Esophagus squamous epithelium (tissue), 5 donors: ENCODE measurements at regions not wholly inside any gene's neighbourhood (a gene's known extent, or its start where the extent isn't known, plus 50 kb on each side); places are given as distances from the start of the nearest gene placed in this dataset.

Experiments used
- DNase-seq: peaks from one replicate; lab custom pipeline; 2025; lab: John Stamatoyannopoulos, UW
- H3K27ac ChIP-seq, 4 donors: fragments of 200-600 bp; sonication (generic); one replicate each; pipeline ENCODE4 v1.5.1; 2016 to 2019; ENCODE audit warnings: mild to moderate bottlenecking in 1 of 4
- H3K27me3 ChIP-seq, 4 donors: fragments of 200-600 bp; sonication (generic); 1 replicate in 3 of 4; 2 replicates in 1 of 4; pipeline versions ENCODE4 v1.5.1 to v1.6.0; 2017 to 2021; ENCODE audit warnings: antibody characterized with exemption in 1 of 4
- H3K36me3 ChIP-seq, 3 donors: fragments of 200-600 bp; sonication (generic); one replicate each; pipeline ENCODE4 v1.5.1; 2016 to 2019
- H3K4me1 ChIP-seq, 3 donors: fragments of 200-600 bp; sonication (generic); one replicate each; pipeline ENCODE4 v1.5.1; 2017 to 2019
- H3K4me3 ChIP-seq, 4 donors: fragments of 200-600 bp; sonication (generic); 1 replicate in 3 of 4; 2 replicates in 1 of 4; pipeline ENCODE4 v1.5.1; 2016 to 2019; ENCODE audit warnings: mild to moderate bottlenecking in 2 of 4, moderate library complexity in 1 of 4
- H3K9me3 ChIP-seq, 3 donors: fragments of 200-600 bp; sonication (generic); one replicate each; pipeline ENCODE4 v1.5.1; 2016 to 2019
- POLR2A ChIP-seq, 4 donors: fragments of 450-650 bp; IDR thresholded peaks; one replicate each; pipeline ENCODE4 v1.6.1; 2017; ENCODE audit warnings: antibody characterized with exemption in 4 of 4, mild to moderate bottlenecking in 4 of 4, moderate library complexity in 3 of 4
- WGBS, 2 donors: methylation state at CpG; one replicate each; pipeline ENCODE4 v1.1.5; 2018; 5-methylcytosine and 5-hydroxymethylcytosine counted together
- intact Hi-C: fragments of 100-400 bp; cut with DNase I; formaldehyde crosslinking; loops from one replicate; pipeline ENCODE4 v1.15.0; 2022
- TF ChIP-seq, protein P1 (sequence below), 6 experiments: fragments of 450-650 bp in 4 of 6; fragments of 200-600 bp in 2 of 6; sonication (generic) in 2 of 6; IDR thresholded peaks; one replicate each; pipeline ENCODE4 v1.5.1; 2016 to 2019; ENCODE audit warnings: antibody characterized with exemption in 6 of 6, mild to moderate bottlenecking in 4 of 6, moderate library complexity in 4 of 6
- donor health status: DM: yes; HTN: yes; CAD: no.

DNA sequence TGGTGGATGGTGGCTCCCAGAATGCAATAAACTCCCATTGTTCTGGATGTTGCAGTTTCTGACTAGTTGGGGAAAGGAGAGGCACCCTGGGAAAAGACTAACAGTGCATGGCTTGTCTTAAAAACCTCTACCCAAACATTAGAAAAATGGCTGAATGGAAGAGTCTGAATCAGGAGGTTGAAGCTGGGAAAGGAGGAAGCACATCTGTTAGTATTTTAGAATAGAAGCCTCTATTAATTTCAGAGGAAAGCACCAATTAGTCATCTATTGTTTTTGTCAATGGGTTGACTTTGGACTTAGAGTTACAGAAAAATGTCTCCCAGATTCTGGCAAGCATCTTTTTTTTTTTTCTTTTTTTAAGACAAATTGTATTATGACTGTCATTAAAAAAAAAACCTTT, 56.1 kb upstream of the ELMO1 start:
- Histone ChIP-seq H3K4me3 (no peak overlapping the region), H3K27me3 (no peaks in the 10 kb centered on the region), H3K9me3 (no peaks in the 10 kb centered on the region), H3K36me3 (no peaks in the 10 kb centered on the region), H3K27ac (no peak overlapping the region), H3K4me1 (no peaks in the 10 kb centered on the region)
- DNase-seq = no peak
- TF ChIP-seq POLR2A (IDR thresholded peaks at IDR 0.05) = no peak
- TF ChIP-seq, protein P1, sequence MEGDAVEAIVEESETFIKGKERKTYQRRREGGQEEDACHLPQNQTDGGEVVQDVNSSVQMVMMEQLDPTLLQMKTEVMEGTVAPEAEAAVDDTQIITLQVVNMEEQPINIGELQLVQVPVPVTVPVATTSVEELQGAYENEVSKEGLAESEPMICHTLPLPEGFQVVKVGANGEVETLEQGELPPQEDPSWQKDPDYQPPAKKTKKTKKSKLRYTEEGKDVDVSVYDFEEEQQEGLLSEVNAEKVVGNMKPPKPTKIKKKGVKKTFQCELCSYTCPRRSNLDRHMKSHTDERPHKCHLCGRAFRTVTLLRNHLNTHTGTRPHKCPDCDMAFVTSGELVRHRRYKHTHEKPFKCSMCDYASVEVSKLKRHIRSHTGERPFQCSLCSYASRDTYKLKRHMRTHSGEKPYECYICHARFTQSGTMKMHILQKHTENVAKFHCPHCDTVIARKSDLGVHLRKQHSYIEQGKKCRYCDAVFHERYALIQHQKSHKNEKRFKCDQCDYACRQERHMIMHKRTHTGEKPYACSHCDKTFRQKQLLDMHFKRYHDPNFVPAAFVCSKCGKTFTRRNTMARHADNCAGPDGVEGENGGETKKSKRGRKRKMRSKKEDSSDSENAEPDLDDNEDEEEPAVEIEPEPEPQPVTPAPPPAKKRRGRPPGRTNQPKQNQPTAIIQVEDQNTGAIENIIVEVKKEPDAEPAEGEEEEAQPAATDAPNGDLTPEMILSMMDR (IDR thresholded peaks at IDR 0.05) = no peak
- intact Hi-C loops = no loop called here

DNA sequence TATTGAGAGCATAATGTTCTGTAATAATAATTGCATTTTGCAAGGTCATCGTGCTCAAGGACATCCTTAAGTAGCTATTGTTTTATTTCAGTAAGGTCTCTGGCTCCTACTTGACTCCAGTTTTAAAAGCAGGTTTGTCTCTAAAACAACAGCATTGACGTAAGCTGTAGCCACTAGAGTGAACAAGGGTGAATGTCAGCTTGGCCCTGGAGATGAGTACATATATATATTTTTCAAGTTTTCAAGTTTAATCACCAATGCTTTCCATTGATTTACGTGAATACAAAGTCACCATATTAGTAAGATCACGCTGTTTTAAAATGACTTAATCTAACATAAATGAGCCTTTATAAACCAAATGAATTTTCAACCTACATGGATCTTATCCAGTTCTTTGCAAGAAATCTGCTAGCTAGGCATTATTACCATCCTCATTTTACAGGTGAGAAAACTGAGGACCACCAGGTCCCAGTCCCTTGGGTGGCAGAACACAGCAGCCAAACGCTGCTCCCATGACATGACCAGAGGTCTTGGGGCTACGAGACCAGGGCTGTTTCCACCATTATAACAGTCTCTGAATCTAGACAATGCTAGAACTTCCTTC, 57.2 kb upstream of the ELMO1 start:
- no peaks in the 10 kb centered on the region for H3K27me3 ChIP-seq
- DNase-seq = no peak
- TF ChIP-seq POLR2A (IDR thresholded peaks at IDR 0.05) = no peak
- TF ChIP-seq, protein P1 (IDR thresholded peaks at IDR 0.05) = no peak
- no peaks in the 10 kb centered on the region for H3K9me3 ChIP-seq
- H3K27ac ChIP-seq = no peak overlapping the region
- H3K4me1 ChIP-seq = no peaks in the 10 kb centered on the region
- no peak overlapping the region for H3K4me3 ChIP-seq
- intact Hi-C loops = no loop called here
- WGBS, 2 donors = 82% methylated on average over 6 of the region's 6 CpGs
- no peaks in the 10 kb centered on the region for H3K36me3 ChIP-seq

DNA sequence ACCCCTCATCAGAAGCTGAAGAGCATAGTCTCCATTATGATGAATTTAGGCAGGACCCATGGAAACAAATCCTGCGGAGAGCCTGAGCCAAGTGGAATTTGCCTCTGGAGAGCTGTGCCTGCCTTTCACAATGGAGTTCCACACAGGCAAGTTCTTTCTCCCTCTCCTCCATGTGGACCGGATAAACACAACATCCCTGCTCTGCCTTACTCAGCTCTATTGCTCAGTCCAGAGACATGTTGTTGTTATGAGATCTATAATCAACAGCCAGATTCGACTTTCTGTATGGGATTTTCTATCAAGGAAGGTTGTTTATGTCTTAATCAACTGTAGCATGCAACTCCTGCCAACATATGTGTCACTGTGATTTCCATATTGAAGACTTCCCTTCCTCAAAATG, 59.5 kb upstream of the ELMO1 start:
- Histone ChIP-seq H3K36me3 (no peaks in the 10 kb centered on the region), H3K27ac (no peak overlapping the region), H3K4me1 (no peaks in the 10 kb centered on the region), H3K9me3 (no peaks in the 10 kb centered on the region), H3K27me3 (no peaks in the 10 kb centered on the region), H3K4me3 (no peak overlapping the region)
- DNase-seq = no peak
- TF ChIP-seq, protein P1 (IDR thresholded peaks at IDR 0.05) = no peak
- no peak for TF ChIP-seq POLR2A (IDR thresholded peaks at IDR 0.05)
- 60 to 66% methylated on average over 3 of the region's 3 CpGs for WGBS, 2 donors
- intact Hi-C loops = no loop called here

DNA sequence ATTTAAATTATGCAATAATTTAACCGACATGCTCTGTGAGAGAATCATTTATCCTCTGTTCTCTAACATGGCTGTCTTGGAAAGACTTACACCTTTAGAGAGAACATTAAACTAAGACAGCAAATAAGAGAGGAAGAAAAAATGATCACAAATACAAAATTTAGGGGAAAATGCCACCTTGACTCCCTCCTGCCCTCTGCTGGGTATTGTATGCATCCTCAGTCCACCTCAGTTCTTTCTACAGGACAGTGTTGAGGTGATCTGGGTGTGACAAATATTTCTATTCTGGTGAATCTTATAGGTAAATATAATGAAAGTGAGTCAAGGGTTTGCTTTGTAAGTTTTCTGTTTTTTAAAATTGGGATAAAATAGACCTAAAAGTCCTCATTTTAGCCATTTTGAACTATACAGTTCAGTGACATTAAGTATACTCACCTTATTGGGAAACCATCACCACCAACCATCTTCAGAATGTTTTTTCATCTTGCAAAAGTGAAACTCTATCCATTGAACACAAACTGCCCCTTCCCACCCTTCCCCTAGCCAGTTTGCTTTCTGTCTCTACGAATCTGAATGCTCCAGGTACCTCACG, 61.5 kb upstream of the ELMO1 start:
- Histone ChIP-seq H3K4me1 (no peaks in the 10 kb centered on the region), H3K27me3 (no peaks in the 10 kb centered on the region), H3K27ac (no peak overlapping the region), H3K9me3 (no peaks in the 10 kb centered on the region), H3K4me3 (no peak overlapping the region), H3K36me3 (no peaks in the 10 kb centered on the region)
- DNase-seq = no peak
- TF ChIP-seq, protein P1 (IDR thresholded peaks at IDR 0.05) = peak; percentile 11 to 50 (median 28)
- no peak for TF ChIP-seq POLR2A (IDR thresholded peaks at IDR 0.05)
- intact Hi-C loops = no loop called here
- 75 to 79% methylated on average over 3 of the region's 3 CpGs for WGBS, 2 donors

DNA sequence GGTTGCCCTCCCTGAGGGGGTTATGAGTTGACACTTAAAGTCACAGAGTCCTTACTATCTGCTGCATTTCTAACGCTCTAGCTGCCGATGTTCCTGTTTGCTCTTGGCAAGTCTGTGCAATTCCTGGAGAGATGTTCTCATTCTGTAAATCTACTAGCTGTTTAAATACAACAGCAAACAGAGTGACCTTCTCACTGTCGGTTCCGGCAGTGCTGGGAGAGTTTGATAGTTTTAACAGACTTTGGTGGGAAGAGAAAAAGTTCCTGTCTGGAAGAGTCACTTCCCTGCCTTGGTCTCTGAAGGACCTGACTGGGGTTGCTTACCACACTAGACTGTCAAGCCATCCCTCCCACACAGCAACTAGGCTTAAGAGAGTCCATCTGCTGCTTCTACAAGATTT, 63.3 kb upstream of the ELMO1 start:
- 40 to 44% methylated on average over 4 of the region's 4 CpGs for WGBS, 2 donors
- H3K27ac ChIP-seq = no peak overlapping the region
- H3K27me3 ChIP-seq = no peaks in the 10 kb centered on the region
- no peaks in the 10 kb centered on the region for H3K4me1 ChIP-seq
- DNase-seq = no peak
- H3K36me3 ChIP-seq = no peaks in the 10 kb centered on the region
- TF ChIP-seq, protein P1 (IDR thresholded peaks at IDR 0.05) = no peak
- no peak for TF ChIP-seq POLR2A (IDR thresholded peaks at IDR 0.05)
- intact Hi-C loops = no loop called here
- no peaks in the 10 kb centered on the region for H3K9me3 ChIP-seq
- H3K4me3 ChIP-seq = no peak overlapping the region
